Osteoblast (primary cell): ENCODE measurements at regions not wholly inside any gene's neighbourhood (a gene's known extent, or its start where the extent isn't known, plus 50 kb on each side); places are given as distances from the start of the nearest gene placed in this dataset.

Source experiments
- DNase-seq: peaks from one replicate; pipeline ENCODE4 v3.0.0; 2011; ENCODE audit warnings: low spot score, mixed read lengths; ENCODE audit not compliant: insufficient read length; ENCODE audit errors: missing footprints
- H2AFZ ChIP-seq: 2 replicates; pipeline ENCODE4 v1.6.0; 2011; ENCODE audit warnings: mild to moderate bottlenecking, low read length
- H3K27ac ChIP-seq: 2 replicates; pipeline ENCODE4 v1.5.1; 2011; ENCODE audit warnings: mild to moderate bottlenecking, low read depth, low read length, moderate library complexity
- H3K27me3 ChIP-seq: 2 replicates; pipeline ENCODE4 v1.6.0; 2012; ENCODE audit warnings: mild to moderate bottlenecking, control low read depth, inconsistent platforms, low read length, moderate library complexity; ENCODE audit not compliant: insufficient read depth
- H3K36me3 ChIP-seq: 2 replicates; pipeline ENCODE4 v1.5.1; 2011; ENCODE audit warnings: mild to moderate bottlenecking, low read length, control low read depth, moderate library complexity; ENCODE audit not compliant: insufficient read depth
- H3K4me1 ChIP-seq: 2 replicates; pipeline ENCODE4 v1.5.1; 2011; ENCODE audit warnings: mild to moderate bottlenecking, low read length, control low read depth, moderate library complexity; ENCODE audit not compliant: insufficient read depth
- H3K4me2 ChIP-seq: 2 replicates; pipeline ENCODE4 v1.6.0; 2011; ENCODE audit warnings: mild to moderate bottlenecking, low read length; ENCODE audit not compliant: insufficient read depth
- H3K4me3 ChIP-seq: fragments of 200-600 bp; sonication (generic); 3 replicates; pipeline ENCODE4 v1.5.1; 2012; ENCODE audit warnings: mild to moderate bottlenecking, low read length, inconsistent platforms; ENCODE audit not compliant: insufficient read depth
- H3K79me2 ChIP-seq: 2 replicates; pipeline ENCODE4 v1.6.0; 2012; ENCODE audit warnings: mild to moderate bottlenecking, low read length, control low read depth, inconsistent platforms; ENCODE audit not compliant: insufficient read depth
- H3K9me3 ChIP-seq: 2 replicates; pipeline ENCODE4 v1.5.1; 2011; ENCODE audit warnings: low read depth, low read length, control low read depth
- H4K20me1 ChIP-seq: 2 replicates; pipeline ENCODE4 v1.6.0; 2012; ENCODE audit warnings: mild to moderate bottlenecking, low read length, control low read depth; ENCODE audit not compliant: insufficient read depth
- TF ChIP-seq, protein P1 (sequence below): IDR thresholded peaks from 2 replicates; pipeline ENCODE4 v1.5.1; 2011; ENCODE audit warnings: mild to moderate bottlenecking, low read depth, low read length, moderate library complexity; ENCODE audit errors: extremely low read depth

GRCh38 chr11:29781268-29781667, 235.6 kb downstream of the KCNA4 start:
- H3K79me2 ChIP-seq, result no peaks in the 10 kb centered on the region
- H3K27ac ChIP-seq, result no peak overlapping the region
- H3K27me3 ChIP-seq, result no peaks in the 10 kb centered on the region
- no peak overlapping the region for H3K4me3 ChIP-seq
- H3K9me3 ChIP-seq, result no peaks in the 10 kb centered on the region
- H3K36me3 ChIP-seq, result no peaks in the 10 kb centered on the region
- no peak overlapping the region for H2AFZ ChIP-seq
- no peak overlapping the region for H3K4me2 ChIP-seq
- H3K4me1 ChIP-seq, result no peaks in the 10 kb centered on the region
- H4K20me1 ChIP-seq, result no peaks in the 10 kb centered on the region
- TF ChIP-seq, protein P1, sequence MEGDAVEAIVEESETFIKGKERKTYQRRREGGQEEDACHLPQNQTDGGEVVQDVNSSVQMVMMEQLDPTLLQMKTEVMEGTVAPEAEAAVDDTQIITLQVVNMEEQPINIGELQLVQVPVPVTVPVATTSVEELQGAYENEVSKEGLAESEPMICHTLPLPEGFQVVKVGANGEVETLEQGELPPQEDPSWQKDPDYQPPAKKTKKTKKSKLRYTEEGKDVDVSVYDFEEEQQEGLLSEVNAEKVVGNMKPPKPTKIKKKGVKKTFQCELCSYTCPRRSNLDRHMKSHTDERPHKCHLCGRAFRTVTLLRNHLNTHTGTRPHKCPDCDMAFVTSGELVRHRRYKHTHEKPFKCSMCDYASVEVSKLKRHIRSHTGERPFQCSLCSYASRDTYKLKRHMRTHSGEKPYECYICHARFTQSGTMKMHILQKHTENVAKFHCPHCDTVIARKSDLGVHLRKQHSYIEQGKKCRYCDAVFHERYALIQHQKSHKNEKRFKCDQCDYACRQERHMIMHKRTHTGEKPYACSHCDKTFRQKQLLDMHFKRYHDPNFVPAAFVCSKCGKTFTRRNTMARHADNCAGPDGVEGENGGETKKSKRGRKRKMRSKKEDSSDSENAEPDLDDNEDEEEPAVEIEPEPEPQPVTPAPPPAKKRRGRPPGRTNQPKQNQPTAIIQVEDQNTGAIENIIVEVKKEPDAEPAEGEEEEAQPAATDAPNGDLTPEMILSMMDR, result no peak
- DNase-seq, result no peak

DNA sequence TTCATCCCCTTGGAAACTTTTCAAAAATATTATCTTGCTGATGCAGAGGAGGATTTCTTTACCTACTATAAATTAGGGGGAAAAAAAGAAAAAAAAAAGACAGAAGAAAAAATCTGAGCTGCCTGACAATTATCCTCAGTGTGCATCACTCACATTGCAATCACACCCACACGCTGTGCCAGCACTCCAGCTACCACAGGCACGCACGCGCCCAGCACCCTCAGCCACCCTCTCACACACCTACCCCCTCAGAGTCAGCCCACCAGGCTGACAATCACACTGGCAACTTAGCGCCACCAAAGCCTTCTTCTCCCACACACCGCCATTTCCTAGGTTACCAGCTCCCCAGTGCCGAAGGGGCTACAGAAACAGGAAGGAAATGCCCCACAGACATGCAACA, 236.1 kb downstream of the KCNA4 start:
- Histone ChIP-seq H3K4me3 (no peak overlapping the region), H3K36me3 (no peaks in the 10 kb centered on the region), H3K4me2 (no peak overlapping the region), H3K27ac (no peak overlapping the region), H2AFZ (no peak overlapping the region), H3K79me2 (no peaks in the 10 kb centered on the region), H3K9me3 (no peaks in the 10 kb centered on the region), H3K27me3 (no peaks in the 10 kb centered on the region), H4K20me1 (no peaks in the 10 kb centered on the region), H3K4me1 (no peaks in the 10 kb centered on the region)
- DNase-seq, result peak; percentile 29
- TF ChIP-seq, protein P1, result no peak

GRCh38 chr11:29773656-29774264, 243.1 kb downstream of the KCNA4 start:
- no peak overlapping the region for H3K27ac ChIP-seq
- no peak for DNase-seq
- no peak overlapping the region for H3K4me2 ChIP-seq

DNA sequence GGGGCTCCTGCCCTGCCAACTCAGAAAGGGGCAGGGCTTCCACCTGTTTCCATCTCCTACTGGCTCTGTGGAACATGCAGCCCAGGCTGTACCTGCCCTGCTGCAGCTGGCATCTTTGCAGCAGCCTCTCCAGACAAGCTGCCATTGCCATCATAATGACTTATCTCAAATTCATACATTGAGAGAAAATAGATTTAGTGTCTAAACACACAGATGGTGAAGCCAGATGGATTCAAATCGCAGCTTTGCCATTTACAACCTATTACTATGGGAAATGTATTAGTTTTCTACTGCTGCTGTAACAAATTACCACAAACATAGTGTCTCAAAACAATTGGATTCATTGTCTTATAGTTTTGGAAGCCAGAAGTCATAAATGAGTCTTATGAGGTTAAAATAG, 260.0 kb downstream of the KCNA4 start:
- H4K20me1 ChIP-seq, result no peaks in the 10 kb centered on the region
- peaks cover 8% of the 10 kb centered on the region for H3K9me3 ChIP-seq
- no peaks in the 10 kb centered on the region for H3K36me3 ChIP-seq
- no peak overlapping the region for H3K4me2 ChIP-seq
- no peak overlapping the region for H3K4me3 ChIP-seq
- H3K4me1 ChIP-seq, result no peaks in the 10 kb centered on the region
- no peaks in the 10 kb centered on the region for H3K79me2 ChIP-seq
- H3K27me3 ChIP-seq, result no peaks in the 10 kb centered on the region
- no peak for DNase-seq
- no peak overlapping the region for H2AFZ ChIP-seq
- TF ChIP-seq, protein P1, result no peak
- no peak overlapping the region for H3K27ac ChIP-seq

More at GRCh38 chr11:29773656-29774264, 243.1 kb downstream of the KCNA4 start:
- H3K27me3 ChIP-seq, result no peaks in the 10 kb centered on the region
- H3K4me3 ChIP-seq, result no peak overlapping the region
- H3K36me3 ChIP-seq, result no peaks in the 10 kb centered on the region
- TF ChIP-seq, protein P1, result no peak
- H3K9me3 ChIP-seq, result peaks cover 2% of the 10 kb centered on the region
- H3K79me2 ChIP-seq, result no peaks in the 10 kb centered on the region
- no peaks in the 10 kb centered on the region for H3K4me1 ChIP-seq
- H4K20me1 ChIP-seq, result no peaks in the 10 kb centered on the region
- H2AFZ ChIP-seq, result no peak overlapping the region
